ENCODE measurements at regions not wholly inside any gene's neighbourhood (a gene's known extent, or its start where the extent isn't known, plus 50 kb on each side); places are given as distances from the start of the nearest gene placed in this dataset. TPM values are rescaled to one million over a fixed set of nuclear protein-coding genes. Genes with fewer than 3 reads are reported as not detected.

DNA sequence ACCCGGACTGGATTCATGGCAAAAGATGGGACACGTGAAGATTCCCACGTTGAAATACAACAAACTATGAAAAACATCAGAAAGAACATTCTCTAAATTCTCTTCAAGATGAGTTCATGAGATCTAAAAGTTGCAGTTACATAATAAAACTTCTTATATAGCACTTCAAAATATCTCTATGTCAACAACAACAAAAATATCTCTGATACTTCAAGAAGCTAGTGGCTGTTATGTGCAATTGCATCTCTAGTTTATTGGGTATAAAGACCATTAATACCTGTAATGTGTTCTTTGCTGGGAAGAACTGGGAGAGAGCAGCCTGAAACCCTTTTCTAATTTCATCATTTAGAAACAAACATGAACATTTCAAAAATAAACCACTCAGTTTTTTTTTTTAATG lies 69.2 kb upstream of the RGS6 start:
- DNase-seq (ENCODE audit: low spot score): no peak
- TF ChIP-seq, protein P1, sequence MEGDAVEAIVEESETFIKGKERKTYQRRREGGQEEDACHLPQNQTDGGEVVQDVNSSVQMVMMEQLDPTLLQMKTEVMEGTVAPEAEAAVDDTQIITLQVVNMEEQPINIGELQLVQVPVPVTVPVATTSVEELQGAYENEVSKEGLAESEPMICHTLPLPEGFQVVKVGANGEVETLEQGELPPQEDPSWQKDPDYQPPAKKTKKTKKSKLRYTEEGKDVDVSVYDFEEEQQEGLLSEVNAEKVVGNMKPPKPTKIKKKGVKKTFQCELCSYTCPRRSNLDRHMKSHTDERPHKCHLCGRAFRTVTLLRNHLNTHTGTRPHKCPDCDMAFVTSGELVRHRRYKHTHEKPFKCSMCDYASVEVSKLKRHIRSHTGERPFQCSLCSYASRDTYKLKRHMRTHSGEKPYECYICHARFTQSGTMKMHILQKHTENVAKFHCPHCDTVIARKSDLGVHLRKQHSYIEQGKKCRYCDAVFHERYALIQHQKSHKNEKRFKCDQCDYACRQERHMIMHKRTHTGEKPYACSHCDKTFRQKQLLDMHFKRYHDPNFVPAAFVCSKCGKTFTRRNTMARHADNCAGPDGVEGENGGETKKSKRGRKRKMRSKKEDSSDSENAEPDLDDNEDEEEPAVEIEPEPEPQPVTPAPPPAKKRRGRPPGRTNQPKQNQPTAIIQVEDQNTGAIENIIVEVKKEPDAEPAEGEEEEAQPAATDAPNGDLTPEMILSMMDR (IDR thresholded peaks at IDR 0.05): no peak
- no peak for ATAC-seq (ENCODE audit: low FRiP score)

DNA sequence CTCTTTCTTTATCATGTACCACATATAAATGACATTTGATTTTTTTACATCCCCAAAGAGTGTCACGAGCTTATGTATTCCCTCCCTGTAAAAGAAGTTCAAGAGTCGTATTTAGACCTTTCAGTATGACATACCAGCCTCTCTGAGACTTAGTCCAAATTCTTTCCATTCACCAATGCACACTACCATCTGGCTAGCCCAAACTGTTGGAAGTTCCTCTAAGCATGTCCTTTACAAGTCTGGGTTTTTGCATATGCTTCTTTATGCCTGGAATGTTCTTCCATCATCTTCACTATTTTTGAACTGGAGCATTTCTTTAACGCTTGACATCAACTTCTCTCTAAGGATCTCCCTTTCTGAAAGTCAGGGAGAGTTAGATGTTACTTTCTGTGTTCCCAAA lies 68.5 kb upstream of the RGS6 start:
- DNase-seq (ENCODE audit: low spot score) (no peak), ATAC-seq (ENCODE audit: low FRiP score) (no peak)
- TF ChIP-seq, protein P1 (IDR thresholded peaks at IDR 0.05): no peak

Small RNA genes in the stretch of these regions (small RNA-seq; reads per million reads assigned to genes)
- gene RN7SL683P (not detected), gene SNORD56B (not detected)
